ENCODE measurements at regions not wholly inside any gene's neighbourhood (a gene's known extent, or its start where the extent isn't known, plus 50 kb on each side); places are given as distances from the start of the nearest gene placed in this dataset.

- Histone ChIP-seq H3K9ac (replicated peaks in 1 of 4; ENCODE audit: extremely low read depth in 1 of 4, low read depth in 3 of 4, low read length in 3 of 4) (no peak overlapping the region), H3K9me3 (ENCODE audit: insufficient read depth in 2 of 2, low read depth in 1 of 2, low read length in 1 of 2) (no peaks in the 10 kb centered on the region), H3K56ac (replicated peaks; ENCODE audit: insufficient read length, low read depth, low read length) (no peak overlapping the region), H2BK20ac (ENCODE audit: low read length) (no peak overlapping the region), H4K20me1 (replicated peaks in 1 of 2; ENCODE audit: control insufficient read depth in 1 of 2, insufficient read depth in 2 of 2, low read length in 2 of 2) (no peaks in the 10 kb centered on the region), H3K4me2 (ENCODE audit: insufficient read depth in 1 of 2, low read depth in 2 of 2, low read length in 2 of 2) (no peak overlapping the region), H3K23me2 (ENCODE audit: low read depth, low read length) (no peaks in the 10 kb centered on the region), H2AFZ (ENCODE audit: low read length) (no peak overlapping the region), H3K23ac (ENCODE audit: insufficient read length) (no peak overlapping the region), H3K36me3 (ENCODE audit: control insufficient read depth in 2 of 4, insufficient read depth in 4 of 4, low read length in 3 of 4) (no peaks in the 10 kb centered on the region), H3K27me3 (replicated peaks in 1 of 4; ENCODE audit: control insufficient read depth in 3 of 4, extremely low read depth in 1 of 4, insufficient read depth in 3 of 4, low read length in 3 of 4) (no peaks in the 10 kb centered on the region), H2BK12ac (ENCODE audit: low read depth, low read length) (no peak overlapping the region), H3K27ac (ENCODE audit: low read depth, low read length) (no peak overlapping the region), H3K18ac (ENCODE audit: extremely low read depth, low read length) (no peak overlapping the region), H2AK5ac (ENCODE audit: low read depth, low read length) (no peak overlapping the region), H3K4me3 (ENCODE audit: extremely low read depth in 1 of 4, insufficient read depth in 2 of 4, low read depth in 3 of 4, low read length in 4 of 4) (no peak overlapping the region), H2BK5ac (ENCODE audit: low read depth, low read length) (no peak overlapping the region), H3K79me1 (ENCODE audit: low read depth, low read length) (no peaks in the 10 kb centered on the region), H2BK15ac (ENCODE audit: low read length) (no peak overlapping the region), H4K91ac (replicated peaks; ENCODE audit: insufficient read length, low read length) (no peak overlapping the region), H4K8ac (ENCODE audit: extremely low read depth, insufficient read depth, low read length) (no peak overlapping the region), H2BK120ac (replicated peaks; ENCODE audit: low read depth, low read length) (no peak overlapping the region), H3K14ac (ENCODE audit: insufficient read length) (no peak overlapping the region), H3K4ac (replicated peaks; ENCODE audit: insufficient read length, low read depth, low read length) (no peak overlapping the region), H3K79me2 (ENCODE audit: control insufficient read depth in 1 of 2, insufficient read depth in 2 of 2, low read length in 2 of 2) (no peaks in the 10 kb centered on the region), H3K4me1 (replicated peaks in 1 of 4; ENCODE audit: control insufficient read depth in 3 of 4, insufficient read depth in 4 of 4, low read length in 3 of 4) (peaks cover 0 to 4% (median 0%) of the 10 kb centered on the region in 4 experiments; a peak in 1 of 7 replicates), H4K5ac (ENCODE audit: insufficient read length, low read depth, low read length) (no peak overlapping the region)
- TF ChIP-seq JUN (IDR thresholded peaks at IDR 0.05; ENCODE audit: low read depth, low read length) (no peak), ASH2L (IDR thresholded peaks at IDR 0.05; ENCODE audit: low read length) (no peak), MAX (IDR thresholded peaks at IDR 0.05) (no peak), E2F6 (IDR thresholded peaks at IDR 0.05) (no peak), SIX5 (IDR thresholded peaks at IDR 0.05; ENCODE audit: low read depth, low read length) (no peak), CHD1 (IDR thresholded peaks at IDR 0.05; ENCODE audit: low read depth, low read length) (no peak), NRF1 (IDR thresholded peaks at IDR 0.05; ENCODE audit: low read depth, low read length) (no peak)
- ChIA-PET POLR2A (ENCODE audit: partially characterized antibody) (no interaction called here), CTCF (ENCODE audit: partially characterized antibody) (interaction anchor here (1.2 kb wide), 1 partner anchor 31 kb away, joined by 3 read pairs; no protein-coding TSS in a partner anchor)
- DNase-seq (ENCODE audit: low read depth in 1 of 2, low spot score in 2 of 2) (no peak), FAIRE-seq (no peak)
These were observed 128.3 kb downstream of the TXNL1 start for GRCh38 chr18:56510108-56510507.

Measured in H1 (cell line).